ENCODE measurements at regions not wholly inside any gene's neighbourhood (a gene's known extent, or its start where the extent isn't known, plus 50 kb on each side); places are given as distances from the start of the nearest gene placed in this dataset.

DNA sequence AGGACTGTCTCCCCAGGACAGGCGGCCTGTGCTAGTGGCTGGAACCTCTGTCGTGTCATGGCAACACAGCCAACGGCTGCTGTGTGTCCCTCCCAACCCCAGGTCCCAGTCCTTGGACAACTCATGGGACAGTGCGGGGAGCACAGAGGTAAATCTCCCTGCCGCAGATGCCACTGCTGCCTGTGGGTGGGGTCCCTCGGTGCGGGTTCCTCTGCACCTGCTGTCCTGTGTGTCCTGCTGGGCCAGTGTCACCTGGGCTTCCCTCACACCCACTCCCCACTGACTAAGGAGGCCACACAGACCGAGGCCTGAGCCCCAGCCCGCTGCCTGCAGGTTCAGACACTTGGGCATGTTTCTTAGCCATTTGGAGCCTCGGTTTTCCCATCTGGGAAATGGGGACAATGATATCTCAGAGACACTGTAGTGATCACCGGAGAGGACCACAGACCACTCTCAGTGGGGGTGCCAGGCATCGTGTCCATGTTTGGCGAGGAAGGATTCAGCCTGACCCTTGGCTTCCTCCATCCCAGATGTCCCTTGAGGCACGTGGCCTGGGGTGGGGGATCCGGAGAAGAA, 96.5 kb downstream of the SIK1 start:
- no peak for DNase-seq (ENCODE audit: extremely low spot score)
- POLR2A ChIA-PET, result no interaction called here
- TF ChIP-seq TARDBP (IDR thresholded peaks at IDR 0.05), result no peak
- TF ChIP-seq SP1 (IDR thresholded peaks at IDR 0.05), result no peak
- no peak for TF ChIP-seq CTBP1 (IDR thresholded peaks at IDR 0.05; ENCODE audit: borderline replicate concordance)
- TF ChIP-seq ZNF384 (IDR thresholded peaks at IDR 0.05), result no peak
- no peak for TF ChIP-seq FOXK2 (IDR thresholded peaks at IDR 0.05)
- TF ChIP-seq ELF4 (IDR thresholded peaks at IDR 0.05), result no peak
- no peak for TF ChIP-seq FOXM1 (IDR thresholded peaks at IDR 0.05; ENCODE audit: borderline replicate concordance)
- no peak for TF ChIP-seq LEF1 (IDR thresholded peaks at IDR 0.05; ENCODE audit: borderline replicate concordance)
- no peak for TF ChIP-seq BHLHE40 (IDR thresholded peaks at IDR 0.05; ENCODE audit: borderline replicate concordance)
- TF ChIP-seq ARNT (IDR thresholded peaks at IDR 0.05), result no peak
- no peak for TF ChIP-seq NFRKB (IDR thresholded peaks at IDR 0.05)
- no peak for TF ChIP-seq L3MBTL2 (conservative IDR thresholded peaks at IDR 0.05)
- no peak for TF ChIP-seq FOXA1 (IDR thresholded peaks at IDR 0.05)
- no peak for TF ChIP-seq HDGF (IDR thresholded peaks at IDR 0.05; ENCODE audit: borderline replicate concordance)
- TF ChIP-seq, protein P1, sequence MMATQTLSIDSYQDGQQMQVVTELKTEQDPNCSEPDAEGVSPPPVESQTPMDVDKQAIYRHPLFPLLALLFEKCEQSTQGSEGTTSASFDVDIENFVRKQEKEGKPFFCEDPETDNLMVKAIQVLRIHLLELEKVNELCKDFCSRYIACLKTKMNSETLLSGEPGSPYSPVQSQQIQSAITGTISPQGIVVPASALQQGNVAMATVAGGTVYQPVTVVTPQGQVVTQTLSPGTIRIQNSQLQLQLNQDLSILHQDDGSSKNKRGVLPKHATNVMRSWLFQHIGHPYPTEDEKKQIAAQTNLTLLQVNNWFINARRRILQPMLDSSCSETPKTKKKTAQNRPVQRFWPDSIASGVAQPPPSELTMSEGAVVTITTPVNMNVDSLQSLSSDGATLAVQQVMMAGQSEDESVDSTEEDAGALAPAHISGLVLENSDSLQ (IDR thresholded peaks at IDR 0.05), result no peak
- no peak for TF ChIP-seq SUZ12 (IDR thresholded peaks at IDR 0.05)
- CTCF ChIA-PET, result no interaction called here

DNA sequence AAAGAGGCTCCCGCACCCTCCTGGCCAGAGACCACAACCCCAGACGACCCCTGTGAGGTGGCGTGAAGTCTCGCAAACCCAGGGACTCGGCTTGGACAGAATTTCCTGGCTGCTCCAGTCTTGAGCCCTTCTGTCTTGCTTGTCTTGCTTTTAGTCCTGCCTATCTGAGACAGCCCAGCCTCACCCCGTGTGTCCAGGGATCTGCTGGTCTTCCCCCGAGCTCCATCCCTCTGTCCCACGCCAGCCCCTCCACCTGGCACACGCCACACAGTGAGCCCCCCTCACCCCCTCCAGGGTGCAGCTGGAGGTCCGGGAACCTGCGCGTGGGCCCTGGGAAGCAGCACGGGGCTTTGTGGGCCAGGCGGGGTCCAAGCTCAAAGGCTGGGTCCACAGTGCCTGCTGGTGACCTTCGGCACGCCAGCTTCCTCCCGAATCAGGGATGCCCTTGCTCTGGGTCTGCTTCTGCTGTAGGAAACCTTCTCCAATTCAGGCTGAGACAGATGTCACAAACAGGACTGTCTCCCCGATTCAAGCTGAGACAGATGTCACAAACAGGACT, 97.1 kb downstream of the SIK1 start:
- DNase-seq (ENCODE audit: extremely low spot score), result no peak
- CTCF ChIA-PET, result no interaction called here
- TF ChIP-seq SP1 (IDR thresholded peaks at IDR 0.05) (no peak), ELF4 (IDR thresholded peaks at IDR 0.05) (no peak), CTBP1 (IDR thresholded peaks at IDR 0.05; ENCODE audit: borderline replicate concordance) (no peak)
- POLR2A ChIA-PET, result no interaction called here

- TF ChIP-seq CTBP1 (IDR thresholded peaks at IDR 0.05; ENCODE audit: borderline replicate concordance), result no peak
- no peak for TF ChIP-seq ELF4 (IDR thresholded peaks at IDR 0.05)
- TF ChIP-seq FOXM1 (IDR thresholded peaks at IDR 0.05; ENCODE audit: borderline replicate concordance), result no peak
- TF ChIP-seq HDGF (IDR thresholded peaks at IDR 0.05; ENCODE audit: borderline replicate concordance), result no peak
- TF ChIP-seq SP1 (IDR thresholded peaks at IDR 0.05), result no peak
- TF ChIP-seq SUZ12 (IDR thresholded peaks at IDR 0.05), result no peak
- TF ChIP-seq, protein P1 (IDR thresholded peaks at IDR 0.05), result no peak
- DNase-seq (ENCODE audit: extremely low spot score), result no peak
- ChIA-PET CTCF (no interaction called here), POLR2A (no interaction called here)
These were observed 97.8 kb downstream of the SIK1 start for GRCh38 chr21:43328958-43329691.

GRCh38 chr21:43328185-43328957, 98.6 kb downstream of the SIK1 start:
- TF ChIP-seq LEF1 (IDR thresholded peaks at IDR 0.05; ENCODE audit: borderline replicate concordance), result no peak
- TF ChIP-seq HDGF (IDR thresholded peaks at IDR 0.05; ENCODE audit: borderline replicate concordance), result no peak
- TF ChIP-seq, protein P1 (IDR thresholded peaks at IDR 0.05), result no peak
- POLR2A ChIA-PET, result no interaction called here
- no peak for DNase-seq (ENCODE audit: extremely low spot score)
- CTCF ChIA-PET, result no interaction called here

DNA sequence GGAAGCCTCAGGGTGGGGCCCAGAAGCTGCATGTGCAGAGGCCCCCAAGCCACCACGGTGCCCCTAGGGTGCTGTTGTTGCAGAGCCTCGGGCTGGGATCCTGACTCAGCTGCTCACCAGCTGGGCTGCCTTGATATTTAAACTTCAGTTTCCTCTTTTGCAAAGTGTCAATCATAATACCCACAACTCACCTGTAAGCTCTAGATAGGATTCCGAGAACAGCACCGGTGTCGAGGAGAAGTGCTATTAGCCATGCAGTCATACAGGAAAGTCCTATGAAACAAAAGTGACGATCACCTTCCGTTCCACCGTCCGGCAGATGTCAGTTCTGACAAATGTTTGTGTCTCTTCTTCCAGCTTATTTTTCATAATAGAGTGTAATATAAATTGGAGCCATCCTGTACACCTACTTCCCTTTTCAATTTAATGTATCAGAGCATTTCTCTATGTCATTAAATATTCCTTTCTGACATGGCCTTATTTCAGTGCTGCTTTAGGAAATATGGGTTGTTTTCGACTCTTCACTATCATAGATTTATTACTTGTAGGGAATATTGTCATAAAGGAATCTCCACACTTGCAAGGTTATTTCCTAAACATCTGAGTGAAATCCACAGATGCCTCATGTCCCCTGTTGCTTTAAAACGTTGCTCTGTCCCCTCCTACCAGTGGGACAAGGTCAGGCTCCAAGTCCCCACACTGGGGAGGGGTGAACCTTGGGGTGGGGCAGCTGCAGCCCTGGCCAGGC, 100.8 kb downstream of the SIK1 start:
- TF ChIP-seq LEF1 (IDR thresholded peaks at IDR 0.05; ENCODE audit: borderline replicate concordance) (no peak), TARDBP (IDR thresholded peaks at IDR 0.05) (no peak), L3MBTL2 (conservative IDR thresholded peaks at IDR 0.05) (no peak), SP1 (IDR thresholded peaks at IDR 0.05) (no peak), ELF4 (IDR thresholded peaks at IDR 0.05) (no peak), SUZ12 (IDR thresholded peaks at IDR 0.05) (no peak), FOXK2 (IDR thresholded peaks at IDR 0.05) (no peak), HDGF (IDR thresholded peaks at IDR 0.05; ENCODE audit: borderline replicate concordance) (no peak)
- no peak for DNase-seq (ENCODE audit: extremely low spot score)
- ChIA-PET CTCF (no interaction called here), POLR2A (no interaction called here)

- no peak for DNase-seq (ENCODE audit: extremely low spot score)
- ChIA-PET CTCF (no interaction called here), POLR2A (no interaction called here)
- no peak for TF ChIP-seq ARNT (IDR thresholded peaks at IDR 0.05)
- TF ChIP-seq HDGF (IDR thresholded peaks at IDR 0.05; ENCODE audit: borderline replicate concordance), result no peak
- TF ChIP-seq L3MBTL2 (conservative IDR thresholded peaks at IDR 0.05), result no peak
- TF ChIP-seq SUZ12 (IDR thresholded peaks at IDR 0.05), result no peak
- TF ChIP-seq SP1 (IDR thresholded peaks at IDR 0.05), result no peak
- no peak for TF ChIP-seq BHLHE40 (IDR thresholded peaks at IDR 0.05; ENCODE audit: borderline replicate concordance)
- TF ChIP-seq FOXM1 (IDR thresholded peaks at IDR 0.05; ENCODE audit: borderline replicate concordance), result no peak
- TF ChIP-seq CTBP1 (IDR thresholded peaks at IDR 0.05; ENCODE audit: borderline replicate concordance), result no peak
- TF ChIP-seq NFRKB (IDR thresholded peaks at IDR 0.05), result no peak
- no peak for TF ChIP-seq FOXA1 (IDR thresholded peaks at IDR 0.05)
- no peak for TF ChIP-seq ELF4 (IDR thresholded peaks at IDR 0.05)
- TF ChIP-seq LEF1 (IDR thresholded peaks at IDR 0.05; ENCODE audit: borderline replicate concordance), result no peak
These were observed 101.9 kb downstream of the SIK1 start for GRCh38 chr21:43325036-43325435.

Measured in HEK293T (cell line).